T1000 (cell line): ENCODE measurements at regions not wholly inside any gene's neighbourhood (a gene's known extent, or its start where the extent isn't known, plus 50 kb on each side); places are given as distances from the start of the nearest gene placed in this dataset.

Experiments
- DNase-seq: peaks from one replicate; lab custom pipeline; 2025; ENCODE audit warnings: mixed read lengths; lab: John Stamatoyannopoulos, UW

DNA sequence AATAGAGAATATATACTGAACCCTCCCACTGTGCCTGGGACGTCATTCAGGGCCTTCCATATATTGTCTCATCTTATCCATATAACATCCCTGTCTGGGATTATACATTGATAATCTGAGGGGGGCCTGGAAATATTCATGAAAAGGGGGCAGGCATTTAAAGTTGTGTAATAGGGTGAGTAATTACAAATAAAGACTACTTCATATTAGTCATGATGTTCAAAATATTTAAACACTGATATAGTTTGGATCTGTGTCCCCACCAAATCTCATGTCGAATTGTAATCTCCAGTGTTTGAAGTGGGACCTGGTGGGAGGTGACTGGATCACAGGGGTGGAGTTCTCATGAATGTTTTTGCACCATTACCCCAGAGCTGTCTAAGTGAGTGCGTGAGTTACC lies 97.8 kb downstream of the AQP9 start:
- no peak for DNase-seq

- DNase-seq, result no peak
Observed at GRCh38 chr15:58240191-58240932, 102.2 kb downstream of the AQP9 start.

DNA sequence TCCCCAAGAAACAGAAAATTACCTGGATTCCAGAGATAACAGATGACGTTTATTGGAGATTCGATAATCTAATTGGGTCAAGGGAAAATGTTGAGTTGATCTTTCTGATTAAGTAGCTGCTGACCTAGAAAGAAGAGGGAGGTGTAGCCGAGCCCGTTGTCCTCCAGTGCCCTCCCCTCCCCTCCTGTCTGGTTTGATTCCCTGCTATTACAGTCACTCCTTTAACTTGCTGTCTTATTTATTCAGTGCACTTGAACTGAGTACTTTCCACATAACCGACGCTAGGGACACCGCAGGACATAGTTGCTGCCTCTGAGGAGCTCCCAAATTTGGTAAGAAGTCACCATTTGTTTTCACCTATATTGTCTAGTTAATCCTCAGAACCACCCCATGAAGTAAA lies 103.7 kb downstream of the AQP9 start:
- no peak for DNase-seq

- no peak for DNase-seq
Observed at GRCh38 chr15:58243070-58243469, 104.9 kb downstream of the AQP9 start.

GRCh38 chr15:58244536-58244935 lies 106.4 kb downstream of the AQP9 start:
- DNase-seq, result no peak

DNA sequence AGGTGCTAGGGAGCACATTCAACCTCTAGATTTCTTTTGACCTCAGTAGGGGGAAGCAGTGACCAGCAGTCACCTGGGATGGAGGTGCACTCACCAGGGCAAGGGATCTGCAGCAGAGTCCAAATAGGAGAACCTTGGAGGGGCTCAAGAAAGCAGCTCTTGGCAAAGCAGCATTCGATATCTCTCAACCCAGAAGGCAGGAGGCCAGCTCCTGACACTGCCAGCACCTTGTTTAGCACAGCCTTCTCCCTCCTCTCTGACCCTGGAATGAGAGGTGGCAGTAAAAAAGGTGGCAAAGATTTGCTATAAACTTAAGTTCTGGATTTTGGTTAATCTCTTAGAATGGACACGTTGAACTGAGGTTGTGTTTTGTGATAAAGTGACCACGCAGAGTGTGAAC lies 107.9 kb downstream of the AQP9 start:
- DNase-seq, result no peak

DNA sequence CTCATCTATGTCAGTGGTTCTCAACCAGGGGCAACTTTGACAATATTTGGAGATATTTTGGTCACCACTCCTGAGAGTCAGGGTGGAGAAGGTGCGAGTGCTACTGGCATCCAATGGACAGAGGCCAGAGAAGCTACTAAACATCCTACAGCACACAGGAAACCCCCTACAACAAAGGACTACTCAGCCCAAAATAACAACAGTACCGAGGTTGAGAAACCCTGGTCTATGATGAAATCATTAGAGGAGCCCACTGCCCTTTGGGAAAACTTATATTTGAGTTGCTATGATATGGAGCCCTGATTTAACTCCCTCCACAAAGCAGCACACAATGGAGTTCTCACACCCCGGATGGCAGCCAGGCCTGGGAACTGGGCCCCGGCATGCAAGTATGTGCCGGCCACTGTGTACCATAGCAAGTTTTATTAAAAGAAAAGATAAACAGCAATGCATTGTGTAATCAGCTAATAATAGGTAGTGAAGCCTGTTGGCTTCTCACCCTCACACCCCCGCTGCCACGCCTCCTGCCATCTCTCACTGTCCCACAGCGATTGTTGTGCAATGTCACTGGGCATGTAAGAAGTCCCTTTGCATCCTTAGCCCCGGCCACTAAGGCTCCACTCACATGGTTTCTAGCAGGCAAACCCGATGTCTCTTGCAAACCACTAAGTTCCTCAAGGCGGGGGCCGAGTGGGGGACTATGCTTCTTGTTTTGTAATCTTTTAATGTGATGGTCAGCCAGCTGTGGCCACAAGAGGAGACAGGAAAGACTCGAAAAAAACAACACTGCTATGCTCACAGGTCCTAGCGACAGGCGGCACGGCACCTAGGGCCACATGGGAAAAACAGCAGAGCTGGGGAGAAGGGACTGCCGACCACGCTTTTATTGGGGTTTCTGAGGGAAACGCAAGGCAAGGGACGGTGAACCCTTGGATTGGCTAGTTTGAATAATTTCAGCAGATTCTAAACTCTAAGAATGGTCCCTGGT lies 110.0 kb downstream of the AQP9 start:
- no peak for DNase-seq

GRCh38 chr15:58249646-58250312 lies 111.6 kb downstream of the AQP9 start:
- DNase-seq, result no peak

DNA sequence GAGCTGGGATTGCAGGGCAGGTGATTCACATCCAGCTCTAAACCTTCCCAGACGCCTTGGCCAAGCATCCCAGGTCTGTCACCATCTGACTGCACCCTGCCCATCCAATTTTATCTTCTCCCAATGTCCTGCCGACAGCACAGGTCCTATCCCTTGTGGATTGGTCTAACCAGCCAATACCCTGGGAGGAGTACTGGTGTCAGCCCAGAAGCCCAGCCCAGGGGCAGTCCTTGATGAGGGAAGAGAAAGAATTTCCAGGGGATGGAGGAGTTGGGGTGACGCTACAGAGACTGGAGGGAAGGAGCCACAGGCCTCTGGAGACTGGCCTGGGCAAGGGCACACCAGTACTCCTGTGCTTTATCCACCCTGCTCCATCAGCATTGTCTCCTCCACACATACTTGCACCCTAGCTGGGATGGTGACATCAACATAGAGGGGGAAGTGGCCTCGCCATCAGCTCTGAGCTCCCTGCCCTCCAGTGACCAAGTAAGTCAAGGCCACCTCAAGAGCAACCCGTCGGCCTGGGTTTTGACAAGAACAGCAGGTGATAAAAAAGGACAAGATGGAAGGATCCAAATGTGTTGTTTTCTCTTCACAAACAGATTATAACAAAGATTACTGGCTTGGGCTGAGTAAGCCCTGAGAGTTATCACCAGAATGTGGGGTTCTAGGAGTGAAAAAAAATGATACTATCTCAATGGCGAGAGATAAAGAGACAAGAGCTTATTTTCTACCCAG lies 114.6 kb downstream of the AQP9 start:
- DNase-seq, result no peak

GRCh38 chr15:58257776-58258325 lies 119.7 kb downstream of the AQP9 start:
- DNase-seq, result no peak

DNA sequence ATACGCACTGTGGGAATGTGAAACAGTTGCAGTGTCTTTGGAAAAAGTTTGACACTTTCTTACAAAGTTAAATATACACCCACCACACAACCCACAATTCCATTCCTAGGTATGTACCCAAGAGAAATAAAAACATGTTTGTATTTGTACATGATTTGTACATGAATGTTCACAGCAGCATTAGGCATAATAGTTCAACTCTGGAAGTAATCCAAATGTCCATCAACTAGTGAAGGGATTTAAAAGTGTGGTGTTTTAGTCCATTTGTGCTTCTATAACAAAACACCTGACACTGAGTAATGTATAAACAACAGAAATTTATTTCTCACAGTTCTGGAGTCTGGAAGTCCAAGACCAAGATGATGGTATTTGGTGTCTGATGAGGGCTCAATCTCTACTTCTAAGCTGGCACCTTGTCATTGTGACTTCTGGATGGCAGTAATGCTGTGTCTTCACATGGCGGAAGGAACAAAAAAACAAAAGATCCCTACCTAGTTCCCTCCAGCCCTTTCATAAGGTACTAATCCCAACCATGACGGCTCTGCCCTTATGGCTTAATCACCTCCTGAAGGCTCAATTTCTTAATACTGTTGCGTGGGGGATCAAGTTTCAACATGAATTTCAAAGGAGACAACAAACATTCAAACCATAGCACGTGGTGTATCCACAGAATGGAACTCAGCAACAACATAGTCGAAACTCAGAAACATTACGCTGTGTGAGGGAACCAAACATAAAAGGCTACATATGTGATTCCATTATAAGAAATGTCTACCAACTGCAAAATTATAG lies 120.5 kb downstream of the AQP9 start:
- DNase-seq, result no peak

DNA sequence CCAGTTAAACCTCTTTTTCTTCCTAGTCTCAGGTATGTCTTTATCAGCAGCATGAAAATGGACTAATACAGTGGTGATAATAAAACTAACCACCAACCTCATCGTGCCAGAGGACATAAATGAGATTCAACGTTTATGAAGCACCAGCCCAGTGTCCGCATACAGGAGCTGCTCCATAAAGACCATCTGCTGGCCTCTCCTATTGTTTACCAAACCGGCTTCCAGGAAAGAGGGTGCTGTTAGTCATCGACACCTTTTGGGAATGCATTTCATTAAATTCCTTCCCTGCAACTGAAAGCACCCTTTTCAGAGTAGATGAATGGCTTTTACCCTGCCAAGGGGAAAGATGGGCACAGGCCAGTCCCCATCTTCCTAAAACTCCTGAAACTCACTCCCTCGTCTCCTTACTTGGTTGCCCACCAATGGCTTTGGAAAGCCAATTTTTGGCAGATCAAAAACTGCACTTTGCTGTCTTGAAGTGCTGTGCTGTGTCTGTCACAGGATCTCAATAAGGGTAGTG lies 122.1 kb downstream of the AQP9 start:
- no peak for DNase-seq

GRCh38 chr15:58260725-58261267 lies 122.6 kb downstream of the AQP9 start:
- peak; percentile 43 for DNase-seq

DNA sequence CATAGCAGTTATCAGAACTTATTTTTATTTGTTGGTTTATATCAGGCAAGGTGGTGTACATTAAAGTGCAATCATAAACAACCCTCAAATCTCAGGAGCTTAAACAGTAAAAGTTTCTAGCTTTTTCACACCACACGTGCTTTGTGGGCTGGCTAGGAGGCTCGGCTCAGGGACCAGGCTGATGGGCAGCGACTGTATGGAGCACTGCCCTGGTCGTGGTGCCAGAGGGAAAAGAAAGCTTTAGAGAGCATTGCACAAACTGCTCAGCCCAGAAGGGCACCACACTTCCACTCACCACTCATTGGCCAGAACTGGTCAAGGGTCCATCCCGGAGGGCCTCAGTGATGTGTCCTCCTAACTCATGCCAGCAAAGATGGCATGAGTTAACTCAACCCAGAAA lies 123.2 kb downstream of the AQP9 start:
- DNase-seq, result no peak

GRCh38 chr15:58264053-58264971 lies 126.1 kb downstream of the AQP9 start:
- no peak for DNase-seq

- DNase-seq, result no peak
Observed at GRCh38 chr15:58267051-58267450, 128.9 kb downstream of the AQP9 start.

DNA sequence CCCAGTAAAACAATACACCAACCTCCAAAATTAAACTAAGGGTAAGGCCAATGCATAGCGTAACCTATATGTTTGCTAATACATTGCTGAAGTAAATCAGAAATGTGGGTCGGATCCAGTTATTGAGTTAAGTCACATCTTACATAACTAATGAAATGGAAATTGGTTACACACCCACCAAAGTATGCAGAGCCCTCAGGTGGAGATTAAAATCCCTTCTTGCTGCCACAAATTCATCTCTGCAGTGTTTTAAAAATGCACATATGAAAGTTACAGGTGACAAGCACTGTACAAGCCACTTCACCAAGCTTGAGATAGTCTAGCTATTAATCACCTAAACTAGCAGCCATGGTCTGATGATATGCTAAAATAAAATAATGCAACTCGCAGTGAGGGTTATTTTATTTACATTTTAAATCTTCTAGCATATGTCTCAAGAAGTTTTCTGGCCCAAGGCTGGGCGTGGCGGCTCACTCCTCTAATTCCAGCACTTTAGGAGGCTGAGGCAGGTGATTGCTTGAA lies 130.6 kb downstream of the AQP9 start:
- DNase-seq, result no peak

DNA sequence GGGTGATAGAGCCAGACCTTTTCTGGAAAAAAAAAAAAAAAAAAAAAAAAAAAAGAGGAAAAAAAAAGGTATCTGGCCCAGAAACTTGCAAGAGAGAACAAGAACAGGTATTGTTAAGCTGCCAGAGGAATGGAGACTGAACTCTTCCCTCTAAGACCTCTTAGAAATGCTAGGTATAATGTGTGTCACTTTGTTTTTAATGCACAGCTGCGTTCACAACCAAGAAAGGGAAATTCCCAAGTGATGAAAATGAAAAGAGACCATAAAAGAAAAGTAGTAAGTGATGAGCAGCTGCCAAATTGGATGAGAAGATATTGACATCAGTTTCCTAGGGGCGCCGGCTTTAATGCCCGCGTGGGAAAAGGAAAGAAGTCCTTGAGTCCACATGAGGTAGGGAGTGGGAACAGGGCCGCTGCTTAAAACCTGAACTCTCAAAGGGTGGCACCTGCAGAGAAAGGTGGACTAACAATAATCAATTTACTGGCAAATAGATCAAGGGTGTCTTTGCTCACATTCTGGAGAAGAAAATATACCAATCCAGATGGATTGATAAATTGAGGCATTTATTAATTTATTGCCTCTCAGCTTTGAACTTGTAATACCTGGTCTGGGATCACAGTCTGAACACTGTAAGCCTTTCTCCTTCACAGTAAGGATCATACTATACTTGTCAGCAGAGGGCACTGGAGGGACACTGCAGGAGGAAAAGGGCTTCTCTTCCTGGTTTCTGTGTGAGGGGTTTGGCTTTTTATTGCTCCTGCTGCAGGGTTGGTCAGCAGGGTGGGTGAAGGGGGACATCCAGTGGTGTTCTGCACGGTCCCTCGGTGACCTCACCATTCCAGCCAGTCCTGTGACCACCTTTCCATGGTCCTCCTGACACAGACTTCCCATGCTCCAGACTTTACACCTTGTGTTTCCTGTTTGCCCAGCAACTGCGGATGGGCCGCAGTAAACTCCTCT lies 131.6 kb downstream of the AQP9 start:
- DNase-seq, result no peak
